ENCODE measurements at regions not wholly inside any gene's neighbourhood (a gene's known extent, or its start where the extent isn't known, plus 50 kb on each side); places are given as distances from the start of the nearest gene placed in this dataset.
A peak's percentile ranks its signal among the peaks of the same experiment; 100 is the strongest.
"Not testable (repeated sequence)": the region's sequence is repeated elsewhere in the genome, so short reads cannot be mapped to it uniquely, and the experiment has no call there.

DNA sequence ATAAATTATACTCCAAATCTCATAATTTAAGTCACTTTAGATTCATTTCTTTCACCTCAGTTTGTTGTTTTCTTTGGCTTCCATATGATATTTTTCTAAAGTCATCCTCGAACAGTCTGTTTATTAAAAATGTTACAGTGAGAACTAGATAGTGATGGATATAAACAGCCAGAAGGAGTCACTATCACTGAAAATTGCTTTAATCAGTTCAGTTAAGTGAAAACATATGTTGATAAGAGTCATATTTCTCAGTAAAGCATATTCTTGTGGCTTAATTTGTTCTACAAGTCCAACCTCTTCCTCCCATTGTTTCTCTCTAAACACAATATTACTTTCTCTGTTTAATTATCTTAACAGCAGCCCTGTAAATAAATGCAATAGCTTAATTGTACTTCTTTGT is 427.5 kb upstream of the ALCAM start:
- H3K4me3 Mint-ChIP-seq, result no peak overlapping the region
- peaks cover 1% of the 10 kb centered on the region for H3K36me3 Mint-ChIP-seq (ENCODE audit: insufficient read depth)
- no peaks in the 10 kb centered on the region for H3K27me3 Mint-ChIP-seq
- DNase-seq (ENCODE audit: low spot score in 2 of 2) (no peak), ATAC-seq (replicated peaks; ENCODE audit: extremely low read depth, poor library complexity, severe bottlenecking) (no peak)
- no peaks in the 10 kb centered on the region for H3K4me1 Mint-ChIP-seq
- no peaks in the 10 kb centered on the region for H3K9me3 Mint-ChIP-seq
- no peak overlapping the region for H3K27ac Mint-ChIP-seq (ENCODE audit: low read depth)

DNA sequence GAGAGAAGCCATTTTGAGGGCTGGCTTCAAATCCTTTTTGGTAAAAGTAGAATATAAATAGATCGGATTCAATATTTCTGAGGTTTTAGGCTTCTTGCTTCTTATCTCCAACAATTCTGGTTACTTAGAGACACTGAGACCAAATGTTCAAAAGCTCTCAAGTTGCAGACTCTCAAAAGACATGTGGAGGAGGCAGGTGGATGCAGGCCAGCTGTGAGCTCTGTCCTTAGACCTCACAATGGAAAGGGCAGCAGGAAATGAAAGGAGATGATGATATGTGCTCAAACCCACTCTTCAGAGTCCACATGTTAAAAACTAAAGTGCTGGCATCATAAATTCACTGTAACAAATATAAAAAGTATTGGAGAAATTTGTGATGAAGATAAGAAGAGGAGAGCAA is 424.9 kb upstream of the ALCAM start:
- H3K4me3 Mint-ChIP-seq, result no peak overlapping the region

DNA sequence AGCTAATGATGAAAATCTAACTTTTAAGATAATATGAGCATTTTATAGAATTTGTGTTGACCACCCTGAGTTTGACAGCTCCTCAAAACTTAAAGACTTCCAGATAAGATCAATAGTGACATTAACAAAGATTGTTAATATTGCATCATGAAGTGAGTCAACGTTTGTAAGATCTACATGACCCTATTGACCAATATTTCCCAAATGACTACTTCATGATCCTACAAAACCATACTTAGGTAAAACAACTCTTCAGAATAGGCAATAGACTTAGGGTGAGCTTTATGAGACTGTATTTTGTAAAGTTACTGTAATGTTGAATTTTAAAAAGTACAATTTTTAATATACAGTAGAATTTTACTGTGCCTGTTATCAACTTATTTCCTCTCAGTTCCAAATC is 422.7 kb upstream of the ALCAM start:
- H3K4me1 Mint-ChIP-seq, result no peaks in the 10 kb centered on the region
- no peaks in the 10 kb centered on the region for H3K27me3 Mint-ChIP-seq
- no peak overlapping the region for H3K4me3 Mint-ChIP-seq
- no peaks in the 10 kb centered on the region for H3K9me3 Mint-ChIP-seq
- H3K36me3 Mint-ChIP-seq (ENCODE audit: insufficient read depth), result no peaks in the 10 kb centered on the region
- ATAC-seq (replicated peaks; ENCODE audit: extremely low read depth, poor library complexity, severe bottlenecking) (no peak), DNase-seq (ENCODE audit: low spot score in 2 of 2) (no peak)
- H3K27ac Mint-ChIP-seq (ENCODE audit: low read depth), result no peak overlapping the region

More for the DNA sequence above, 424.9 kb upstream of the ALCAM start:
- H3K36me3 Mint-ChIP-seq (ENCODE audit: insufficient read depth), result peaks cover 1% of the 10 kb centered on the region
- ATAC-seq (replicated peaks; ENCODE audit: extremely low read depth, poor library complexity, severe bottlenecking) (no peak), DNase-seq (ENCODE audit: low spot score in 2 of 2) (no peak)
- no peaks in the 10 kb centered on the region for H3K9me3 Mint-ChIP-seq
- H3K27ac Mint-ChIP-seq (ENCODE audit: low read depth), result no peak overlapping the region
- no peaks in the 10 kb centered on the region for H3K4me1 Mint-ChIP-seq
- H3K27me3 Mint-ChIP-seq, result no peaks in the 10 kb centered on the region

DNA sequence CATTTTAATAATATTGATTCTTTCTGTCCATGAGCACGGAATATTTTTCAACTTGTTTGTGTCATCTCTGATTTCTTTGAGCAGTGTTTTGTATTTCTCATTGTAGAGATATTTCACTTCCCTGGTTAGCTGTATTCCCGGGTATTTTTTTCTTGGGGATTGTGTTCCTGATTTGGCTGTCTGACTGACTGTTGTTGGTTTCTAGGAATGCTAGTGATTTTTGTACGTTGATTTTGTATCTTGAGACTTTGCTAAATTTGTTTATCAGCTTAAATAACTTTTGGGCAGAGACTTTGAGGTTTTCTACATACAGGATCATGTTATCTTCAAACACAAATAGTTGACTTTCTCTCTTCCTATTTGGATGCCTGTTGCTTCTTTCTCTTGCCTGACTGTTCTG is 418.8 kb upstream of the ALCAM start:
- H3K27ac Mint-ChIP-seq (ENCODE audit: low read depth), result no peak overlapping the region
- no peaks in the 10 kb centered on the region for H3K27me3 Mint-ChIP-seq
- no peak overlapping the region for H3K4me3 Mint-ChIP-seq
- ATAC-seq (replicated peaks; ENCODE audit: extremely low read depth, poor library complexity, severe bottlenecking), result no peak
- H3K36me3 Mint-ChIP-seq (ENCODE audit: insufficient read depth), result no peaks in the 10 kb centered on the region
- no peak for DNase-seq (ENCODE audit: low spot score in 2 of 2)
- H3K9me3 Mint-ChIP-seq, result peaks cover 5% of the 10 kb centered on the region
- no peaks in the 10 kb centered on the region for H3K4me1 Mint-ChIP-seq

DNA sequence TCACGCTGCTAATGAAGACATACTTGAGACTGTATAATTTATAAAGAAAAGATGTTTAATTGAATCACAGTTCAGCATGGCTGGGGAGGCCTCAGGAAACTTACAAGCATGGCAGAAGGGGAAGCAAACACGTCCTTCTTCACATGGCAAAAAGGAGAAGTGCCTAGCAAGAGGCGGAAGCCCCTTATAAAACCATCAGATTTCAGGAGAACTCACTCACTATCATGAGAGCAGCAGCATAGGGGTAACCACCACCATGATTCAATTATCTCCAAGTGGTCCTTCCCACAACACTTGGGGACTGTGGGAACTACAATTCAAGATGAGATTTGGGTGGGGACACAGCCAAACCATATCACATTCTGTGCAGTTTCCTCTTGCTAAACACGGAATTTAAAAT is 416.9 kb upstream of the ALCAM start:
- not testable (repeated sequence) for H3K27ac Mint-ChIP-seq (ENCODE audit: low read depth); H3K27me3 Mint-ChIP-seq; H3K36me3 Mint-ChIP-seq (ENCODE audit: insufficient read depth); H3K4me1 Mint-ChIP-seq; ATAC-seq (replicated peaks; ENCODE audit: extremely low read depth, poor library complexity, severe bottlenecking); H3K4me3 Mint-ChIP-seq; H3K9me3 Mint-ChIP-seq; DNase-seq (ENCODE audit: low spot score in 2 of 2)

DNA sequence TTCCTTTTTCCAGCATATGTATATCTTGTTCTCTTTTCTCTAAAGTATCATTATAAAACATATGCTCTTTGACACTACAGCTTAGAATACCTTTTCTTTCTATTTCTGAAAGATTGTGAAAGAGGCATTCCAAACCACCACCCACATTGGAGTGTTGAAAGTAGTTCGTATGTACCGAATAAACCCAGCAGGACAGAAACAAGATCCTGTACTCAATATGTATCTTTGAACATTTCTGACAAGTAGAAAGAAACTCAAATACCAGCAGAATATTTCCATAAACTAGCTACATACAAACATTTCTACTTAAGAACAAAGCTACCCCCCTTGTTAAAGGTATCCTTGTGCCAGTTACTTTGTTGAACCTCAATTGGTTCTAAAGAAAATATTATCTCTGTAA is 415.3 kb upstream of the ALCAM start:
- Mint-ChIP-seq H3K4me3 (no peak overlapping the region), H3K27me3 (no peaks in the 10 kb centered on the region), H3K36me3 (ENCODE audit: insufficient read depth) (no peaks in the 10 kb centered on the region), H3K27ac (ENCODE audit: low read depth) (no peak overlapping the region), H3K9me3 (peaks cover 5% of the 10 kb centered on the region), H3K4me1 (no peaks in the 10 kb centered on the region)
- ATAC-seq (replicated peaks; ENCODE audit: extremely low read depth, poor library complexity, severe bottlenecking) (no peak), DNase-seq (ENCODE audit: low spot score in 2 of 2) (no peak)

DNA sequence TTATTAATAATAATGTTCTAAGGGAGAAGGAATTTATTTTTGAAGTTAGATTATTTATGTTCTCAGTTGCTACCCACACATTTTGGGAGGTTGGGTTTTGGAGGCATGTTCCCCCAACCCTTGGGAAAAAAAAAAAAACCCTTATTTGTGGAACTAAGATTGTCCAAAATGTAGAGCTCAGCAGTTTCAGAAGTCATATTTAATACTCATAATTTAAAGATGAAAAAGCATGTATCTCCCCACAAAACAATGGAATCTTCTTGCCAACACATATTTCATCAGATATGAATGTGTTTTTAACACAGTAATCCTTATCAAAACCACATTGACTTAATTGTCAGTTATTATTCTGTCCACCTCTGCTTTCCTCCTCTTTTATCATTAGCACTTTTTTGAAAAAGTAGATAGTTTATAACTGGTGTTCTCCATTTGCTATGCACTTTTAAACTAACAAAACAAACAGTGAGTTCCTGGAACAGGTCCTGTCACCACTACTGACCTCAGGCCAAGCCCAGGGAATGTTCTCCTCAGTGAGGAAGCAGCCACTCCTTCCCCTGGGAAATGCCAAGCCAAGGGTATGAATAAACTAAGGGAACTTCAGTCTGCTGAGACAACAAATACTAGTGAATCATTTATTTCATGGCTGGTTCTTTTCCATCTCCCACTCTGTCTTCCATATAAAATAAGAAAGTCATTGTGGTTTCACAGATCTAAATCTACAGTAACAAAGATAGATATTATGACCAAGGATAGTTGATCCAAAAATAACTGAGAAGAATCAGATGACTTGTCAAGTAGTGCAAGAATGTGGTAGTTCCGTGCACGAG is 414.4 kb upstream of the ALCAM start:
- no peak overlapping the region for H3K4me3 Mint-ChIP-seq
- no peak overlapping the region for H3K27ac Mint-ChIP-seq (ENCODE audit: low read depth)
- peaks cover 5% of the 10 kb centered on the region for H3K9me3 Mint-ChIP-seq
- H3K27me3 Mint-ChIP-seq, result no peaks in the 10 kb centered on the region
- no peaks in the 10 kb centered on the region for H3K4me1 Mint-ChIP-seq
- DNase-seq (ENCODE audit: low spot score in 2 of 2) (no peak), ATAC-seq (replicated peaks; ENCODE audit: extremely low read depth, poor library complexity, severe bottlenecking) (no peak)
- no peaks in the 10 kb centered on the region for H3K36me3 Mint-ChIP-seq (ENCODE audit: insufficient read depth)

DNA sequence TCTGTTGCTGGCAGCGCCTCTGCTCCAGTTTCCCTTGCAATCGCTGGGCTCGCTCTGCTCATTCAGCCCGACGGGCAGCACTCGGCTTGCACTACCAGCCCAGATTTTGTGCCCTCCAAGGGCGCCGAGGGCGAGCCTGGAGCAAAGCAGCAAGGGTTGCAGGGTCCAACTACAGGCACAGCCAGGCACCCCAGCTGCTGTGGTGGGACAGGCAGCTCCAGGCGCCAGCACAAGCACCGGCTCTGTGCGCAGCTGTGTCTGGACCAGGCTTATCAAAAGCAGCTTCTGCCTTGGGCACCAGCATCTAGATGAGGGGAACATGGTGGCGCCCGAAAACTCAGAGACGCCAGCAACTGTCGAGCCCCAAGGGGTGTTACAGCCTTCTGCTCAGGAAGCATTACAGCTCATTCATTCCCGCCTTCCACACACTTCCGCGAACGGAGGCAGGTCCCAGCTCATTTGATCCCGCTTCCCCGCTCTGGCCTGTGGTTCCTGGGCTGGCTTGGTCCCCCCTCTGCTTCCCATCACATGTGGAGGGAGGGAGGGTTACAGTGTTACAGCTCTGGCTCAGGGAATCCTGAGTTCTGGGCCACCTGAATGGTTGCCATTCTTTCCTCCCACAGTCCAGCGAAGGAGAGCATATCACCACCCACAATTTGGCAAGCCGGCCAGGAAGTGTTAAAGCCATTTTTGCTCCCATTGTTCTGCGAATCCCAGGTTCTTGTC is 409.9 kb upstream of the ALCAM start:
- H3K9me3 Mint-ChIP-seq, result no peaks in the 10 kb centered on the region

DNA sequence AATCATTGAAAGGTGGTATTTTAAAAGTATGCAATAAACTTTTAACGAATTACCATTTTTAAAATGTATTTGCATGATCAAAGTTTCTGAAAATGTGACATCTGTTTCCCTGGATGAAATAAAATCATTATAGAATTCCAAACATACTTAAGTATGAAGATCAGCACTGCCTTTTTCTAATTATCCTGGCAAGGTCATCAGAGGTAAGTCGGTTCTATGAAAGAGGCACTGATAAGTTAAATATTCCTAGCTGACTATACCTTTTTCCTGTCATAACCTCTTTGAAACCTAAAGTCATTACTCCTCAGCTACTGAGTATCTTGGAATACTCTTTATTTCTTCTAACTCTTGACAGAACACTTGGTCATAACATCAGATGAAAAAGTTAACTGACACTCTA is 406.1 kb upstream of the ALCAM start:
- ATAC-seq (replicated peaks; ENCODE audit: extremely low read depth, poor library complexity, severe bottlenecking) (no peak), DNase-seq (ENCODE audit: low spot score in 2 of 2) (no peak)
- Mint-ChIP-seq H3K4me1 (no peaks in the 10 kb centered on the region), H3K9me3 (no peaks in the 10 kb centered on the region), H3K27me3 (no peaks in the 10 kb centered on the region), H3K27ac (ENCODE audit: low read depth) (no peak overlapping the region), H3K36me3 (ENCODE audit: insufficient read depth) (no peaks in the 10 kb centered on the region), H3K4me3 (no peak overlapping the region)

More for the DNA sequence above, 409.9 kb upstream of the ALCAM start:
- Mint-ChIP-seq H3K36me3 (ENCODE audit: insufficient read depth) (no peaks in the 10 kb centered on the region), H3K27ac (ENCODE audit: low read depth) (no peak overlapping the region), H3K27me3 (no peaks in the 10 kb centered on the region), H3K4me1 (no peaks in the 10 kb centered on the region), H3K4me3 (no peak overlapping the region)
- peak; percentile 19 for ATAC-seq (replicated peaks; ENCODE audit: extremely low read depth, poor library complexity, severe bottlenecking)
- no peak for DNase-seq (ENCODE audit: low spot score in 2 of 2)

DNA sequence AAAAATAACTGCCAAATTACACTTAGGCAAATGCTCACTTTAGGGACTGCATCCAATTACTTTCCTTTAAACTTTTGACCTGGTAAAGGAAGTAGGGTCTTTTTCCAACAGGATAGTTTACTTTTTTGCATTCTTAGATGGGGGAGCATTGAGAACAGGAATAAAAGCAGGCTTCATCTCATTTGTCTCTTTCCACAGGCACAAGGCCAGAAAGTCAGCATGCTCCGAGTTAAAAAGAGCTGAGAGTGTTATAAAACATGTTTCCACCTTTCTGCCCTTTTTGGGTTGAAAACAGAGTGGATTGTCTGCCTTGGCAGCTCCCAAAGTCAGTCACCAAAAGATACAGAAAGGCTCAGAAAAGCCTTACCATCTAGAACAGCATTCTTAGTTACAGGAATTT is 404.9 kb upstream of the ALCAM start:
- H3K4me1 Mint-ChIP-seq, result no peaks in the 10 kb centered on the region
- no peak overlapping the region for H3K4me3 Mint-ChIP-seq
- H3K27ac Mint-ChIP-seq (ENCODE audit: low read depth), result no peak overlapping the region
- no peaks in the 10 kb centered on the region for H3K27me3 Mint-ChIP-seq
- no peak for ATAC-seq (replicated peaks; ENCODE audit: extremely low read depth, poor library complexity, severe bottlenecking)
- H3K36me3 Mint-ChIP-seq (ENCODE audit: insufficient read depth), result no peaks in the 10 kb centered on the region
- H3K9me3 Mint-ChIP-seq, result no peaks in the 10 kb centered on the region
- DNase-seq (ENCODE audit: low spot score in 2 of 2), result no peak

DNA sequence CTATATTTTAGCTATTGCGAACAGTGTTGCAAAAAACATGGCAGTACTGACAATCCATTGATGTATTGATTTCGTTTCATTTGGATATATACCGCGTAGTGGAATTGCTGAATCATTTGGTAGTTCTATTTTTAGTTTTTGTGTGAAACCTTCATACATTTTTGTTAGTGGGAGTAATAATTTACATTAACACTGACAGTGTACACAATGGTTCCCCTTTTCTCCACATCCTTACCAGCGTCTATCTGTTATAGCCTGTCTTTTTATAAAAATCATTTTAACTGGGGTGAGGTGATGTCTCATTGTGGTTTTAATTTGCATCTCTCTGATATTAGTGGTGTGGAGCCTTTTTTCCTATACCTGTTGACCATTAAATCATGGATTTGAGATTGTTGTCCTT is 392.4 kb upstream of the ALCAM start:
- Mint-ChIP-seq H3K36me3 (ENCODE audit: insufficient read depth) (peaks cover 3% of the 10 kb centered on the region), H3K9me3 (no peaks in the 10 kb centered on the region), H3K4me3 (no peak overlapping the region), H3K4me1 (no peaks in the 10 kb centered on the region), H3K27me3 (no peaks in the 10 kb centered on the region), H3K27ac (ENCODE audit: low read depth) (no peak overlapping the region)
- no peak for ATAC-seq (replicated peaks; ENCODE audit: extremely low read depth, poor library complexity, severe bottlenecking)
- no peak for DNase-seq (ENCODE audit: low spot score in 2 of 2)

DNA sequence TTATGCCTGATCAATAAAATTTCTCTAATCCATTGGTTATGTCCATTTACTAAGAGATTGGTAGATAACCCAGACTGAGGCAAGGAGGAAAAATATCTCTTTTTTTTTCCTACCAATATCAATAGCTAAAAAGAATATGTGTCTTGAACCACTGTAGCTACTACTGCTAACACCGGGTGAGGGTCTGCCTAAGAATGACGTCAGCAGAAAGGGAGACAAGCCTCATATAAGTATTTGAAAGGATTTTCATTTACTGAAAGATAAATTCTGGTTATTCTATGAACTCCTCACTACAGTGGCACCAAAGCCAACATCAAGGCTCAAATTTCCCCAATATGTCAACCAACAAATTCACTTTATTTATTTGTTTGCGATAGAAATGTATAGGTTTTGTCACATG is 389.0 kb upstream of the ALCAM start:
- H3K27me3 Mint-ChIP-seq, result no peaks in the 10 kb centered on the region
- no peak for ATAC-seq (replicated peaks; ENCODE audit: extremely low read depth, poor library complexity, severe bottlenecking)
- no peaks in the 10 kb centered on the region for H3K4me1 Mint-ChIP-seq
- H3K9me3 Mint-ChIP-seq, result no peaks in the 10 kb centered on the region
- H3K4me3 Mint-ChIP-seq, result no peak overlapping the region
- H3K36me3 Mint-ChIP-seq (ENCODE audit: insufficient read depth), result peaks cover 1% of the 10 kb centered on the region
- DNase-seq (ENCODE audit: low spot score in 2 of 2), result no peak
- H3K27ac Mint-ChIP-seq (ENCODE audit: low read depth), result no peak overlapping the region

DNA sequence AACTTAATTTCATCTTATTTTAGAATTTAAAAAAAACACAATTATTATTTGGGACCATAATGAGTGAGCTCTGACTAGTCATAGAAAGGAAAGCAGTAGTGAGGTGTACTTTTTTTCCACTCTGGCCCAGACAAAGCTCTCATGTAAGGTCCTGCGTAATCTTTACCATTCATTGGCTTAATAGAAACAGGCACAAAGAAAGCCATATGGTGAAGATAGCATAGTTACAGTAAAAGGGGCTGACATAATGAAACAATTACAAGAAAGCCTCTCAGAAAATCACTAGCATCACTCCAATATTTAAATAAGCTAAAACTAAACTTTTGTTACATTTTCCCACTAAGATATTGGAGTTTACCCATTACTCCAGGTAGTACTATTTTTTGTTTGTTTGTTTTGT is 384.6 kb upstream of the ALCAM start:
- Mint-ChIP-seq H3K27ac (ENCODE audit: low read depth) (no peak overlapping the region), H3K27me3 (no peaks in the 10 kb centered on the region), H3K9me3 (no peaks in the 10 kb centered on the region), H3K4me3 (no peak overlapping the region), H3K36me3 (ENCODE audit: insufficient read depth) (no peaks in the 10 kb centered on the region), H3K4me1 (no peaks in the 10 kb centered on the region)
- no peak for DNase-seq (ENCODE audit: low spot score in 2 of 2)
- ATAC-seq (replicated peaks; ENCODE audit: extremely low read depth, poor library complexity, severe bottlenecking), result no peak
